Spleen (tissue), 7 donors: ENCODE measurements at regions not wholly inside any gene's neighbourhood (a gene's known extent, or its start where the extent isn't known, plus 50 kb on each side); places are given as distances from the start of the nearest gene placed in this dataset.

Experiments
- CTCF ChIP-seq, 11 experiments: fragments of 200-600 bp in 7 of 11; fragments of 450-650 bp in 4 of 11; sonication (generic) in 4 of 11; IDR thresholded peaks in 8 of 11; conservative IDR thresholded peaks in 3 of 11; 1 replicate in 7 of 11; 2 replicates in 4 of 11; pipeline versions ENCODE4 v1.4.0 to v1.8.0; 2016 to 2021; ENCODE audit warnings: antibody characterized with exemption in 11 of 11, inconsistent platforms in 4 of 11, mild to moderate bottlenecking in 1 of 11
- POLR2A ChIP-seq, 3 donors: fragments of 450-650 bp; IDR thresholded peaks; one replicate each; pipeline ENCODE4 v1.5.1; 2017; ENCODE audit warnings: antibody characterized with exemption in 3 of 3, mild to moderate bottlenecking in 1 of 3
- donor health status: DM: no; HTN: no; CAD: no; lungs with moderate emphysema.
- donor health status: DM: no; HTN: no; CAD: no.
- donor health status: DM: no; HTN: no; CAD: no.

DNA sequence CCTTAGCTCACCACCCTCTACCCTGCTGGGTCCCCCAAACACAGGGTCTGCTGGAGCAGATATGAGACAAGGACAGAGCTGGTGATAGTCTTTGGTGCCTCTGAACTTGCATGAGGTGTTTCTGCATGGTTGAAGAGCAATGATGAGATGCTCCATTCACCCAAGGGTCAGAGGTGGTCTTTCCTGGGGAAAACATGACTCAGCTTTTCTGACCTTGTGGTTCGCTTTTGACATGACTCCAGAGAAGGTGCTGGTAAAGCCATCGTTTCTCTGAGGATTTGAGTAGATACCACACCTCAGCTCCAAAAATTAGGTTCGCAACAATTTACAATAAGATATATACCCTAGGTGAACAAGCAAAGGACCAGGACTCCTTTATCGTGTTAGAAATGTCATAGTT, 304.8 kb downstream of the DHX35 start:
- no peak for TF ChIP-seq CTCF (IDR thresholded peaks at IDR 0.05 in 8 of 11, conservative IDR thresholded peaks at IDR 0.05 in 3 of 11)
- TF ChIP-seq POLR2A (IDR thresholded peaks at IDR 0.05): no peak
